HG02588 (cell line): ENCODE measurements at regions not wholly inside any gene's neighbourhood (a gene's known extent, or its start where the extent isn't known, plus 50 kb on each side); places are given as distances from the start of the nearest gene placed in this dataset.
"Not testable (repeated sequence)": the region's sequence is repeated elsewhere in the genome, so short reads cannot be mapped to it uniquely, and the experiment has no call there.

Experiments used
- ATAC-seq: cut with Tn5 transposase; IDR thresholded peaks from one replicate; pipeline ENCODE4 v1.9.1; 2021; ENCODE audit warnings: mild to moderate bottlenecking, moderate library complexity; ENCODE audit not compliant: unreplicated experiment

GRCh38 chr12:47412601-47413236 is 293.1 kb downstream of the RPAP3 start:
- ATAC-seq = no peak

- ATAC-seq = no peak
Observed at GRCh38 chr12:47411966-47412365, 293.9 kb downstream of the RPAP3 start.

GRCh38 chr12:47410862-47411261 is 295.0 kb downstream of the RPAP3 start:
- ATAC-seq = no peak

GRCh38 chr12:47410383-47410782 is 295.4 kb downstream of the RPAP3 start:
- no peak for ATAC-seq

GRCh38 chr12:47409310-47409987 is 296.4 kb downstream of the RPAP3 start:
- ATAC-seq = no peak

GRCh38 chr12:47408171-47408871 is 297.5 kb downstream of the RPAP3 start:
- ATAC-seq = peak; percentile 91

- ATAC-seq = peak; percentile 18
Observed at GRCh38 chr12:47407463-47408129, 298.2 kb downstream of the RPAP3 start.

GRCh38 chr12:47403681-47404080 is 302.1 kb downstream of the RPAP3 start:
- ATAC-seq = no peak

- ATAC-seq = not testable (repeated sequence)
Observed at GRCh38 chr12:47401196-47401595, 304.6 kb downstream of the RPAP3 start.

GRCh38 chr12:47400266-47400665 is 305.6 kb downstream of the RPAP3 start:
- no peak for ATAC-seq

- no peak for ATAC-seq
Observed at GRCh38 chr12:47397664-47398281, 308.1 kb downstream of the RPAP3 start.

GRCh38 chr12:47396902-47397663 is 308.7 kb downstream of the RPAP3 start:
- ATAC-seq = no peak

- no peak for ATAC-seq
Observed at GRCh38 chr12:47394070-47394469, 311.8 kb downstream of the RPAP3 start.

- no peak for ATAC-seq
Observed at GRCh38 chr12:47393403-47393790, 312.4 kb downstream of the RPAP3 start.

GRCh38 chr12:47391566-47391965 is 311.8 kb upstream of the AMIGO2 start:
- ATAC-seq = no peak

- ATAC-seq = no peak
Observed at GRCh38 chr12:47388712-47389111, 309.0 kb upstream of the AMIGO2 start.

- ATAC-seq = no peak
Observed at GRCh38 chr12:47387994-47388393, 308.2 kb upstream of the AMIGO2 start.

- ATAC-seq = no peak
Observed at GRCh38 chr12:47385653-47386052, 305.9 kb upstream of the AMIGO2 start.

- ATAC-seq = no peak
Observed at GRCh38 chr12:47383942-47384341, 304.2 kb upstream of the AMIGO2 start.

GRCh38 chr12:47382305-47382704 is 302.5 kb upstream of the AMIGO2 start:
- no peak for ATAC-seq
